Stimulated activated CD8-positive, alpha-beta memory T cell treated with anti-CD3 and anti-CD28 coated beads, Interleukin-4, amount 100 ng/mL, for 1 hour (primary cell): ENCODE measurements at regions not wholly inside any gene's neighbourhood (a gene's known extent, or its start where the extent isn't known, plus 50 kb on each side); places are given as distances from the start of the nearest gene placed in this dataset.
A peak's percentile ranks its signal among the peaks of the same experiment; 100 is the strongest.
"Not testable (repeated sequence)": the region's sequence is repeated elsewhere in the genome, so short reads cannot be mapped to it uniquely, and the experiment has no call there.

ENCODE experiments used
- DNase-seq, 2 donors: peaks; one replicate each; pipeline ENCODE4 v3.0.0-alpha.2; 2020; ENCODE audit warnings: low read depth in 2 of 2, low spot score in 1 of 2

GRCh38 chr12:7591531-7591930 is 74.2 kb downstream of the APOBEC1 start:
- DNase-seq: no peak

GRCh38 chr12:7590085-7590484 is 75.6 kb downstream of the APOBEC1 start:
- not testable (repeated sequence) for DNase-seq

DNA sequence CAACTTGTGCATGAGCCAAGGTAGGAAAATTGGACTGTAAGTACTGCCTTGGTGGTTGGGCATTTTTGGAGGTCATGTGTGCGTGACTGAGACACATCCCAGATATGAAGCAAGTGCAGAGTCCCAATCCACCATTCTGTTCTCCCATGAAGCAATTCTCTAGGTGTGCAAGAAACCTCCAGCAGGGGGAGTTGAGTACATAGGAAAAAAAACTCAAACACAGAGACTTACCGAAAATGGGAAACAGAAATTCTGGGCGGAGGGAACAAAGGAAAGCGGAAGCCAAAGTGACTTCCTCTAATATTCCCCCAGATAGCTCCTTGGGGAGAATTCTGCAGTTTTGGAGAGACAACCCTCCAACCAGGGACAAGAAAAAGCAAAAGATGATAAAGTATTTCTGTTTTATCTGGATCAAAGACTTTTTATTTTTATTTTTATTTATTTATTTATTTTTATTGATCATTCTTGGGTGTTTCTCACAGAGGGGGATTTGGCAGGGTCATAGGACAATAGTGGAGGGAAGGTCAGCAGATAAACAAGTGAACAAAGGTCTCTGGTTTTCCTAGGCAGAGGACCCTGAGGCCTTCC is 76.9 kb downstream of the APOBEC1 start:
- peak in 1 of 2 donors; percentile 6 for DNase-seq

- not testable (repeated sequence) for DNase-seq
Observed at GRCh38 chr12:7584137-7584536, 80.6 kb upstream of the CD163 start.

DNA sequence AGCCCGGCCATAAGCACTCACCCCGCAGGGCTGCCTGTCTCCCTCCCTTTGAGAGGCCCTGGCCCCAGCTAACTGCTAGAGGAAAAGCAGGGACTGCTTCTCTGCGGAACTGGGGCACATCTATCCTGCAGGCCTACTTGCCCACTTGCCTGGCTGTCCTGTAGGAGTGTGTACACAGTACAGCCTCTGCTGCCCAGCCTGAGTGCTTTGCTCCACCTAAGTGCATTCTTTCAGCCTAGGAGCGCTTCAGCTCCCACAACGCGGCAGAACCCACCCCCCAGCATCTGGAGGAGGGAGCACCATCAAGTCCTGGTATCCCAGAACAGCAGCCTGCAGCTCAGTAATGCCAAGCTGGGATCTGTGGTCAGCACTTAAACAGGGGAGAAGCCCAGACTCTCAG is 79.9 kb upstream of the CD163 start:
- DNase-seq: no peak

GRCh38 chr12:7582796-7583195 is 79.2 kb upstream of the CD163 start:
- DNase-seq: no peak

DNA sequence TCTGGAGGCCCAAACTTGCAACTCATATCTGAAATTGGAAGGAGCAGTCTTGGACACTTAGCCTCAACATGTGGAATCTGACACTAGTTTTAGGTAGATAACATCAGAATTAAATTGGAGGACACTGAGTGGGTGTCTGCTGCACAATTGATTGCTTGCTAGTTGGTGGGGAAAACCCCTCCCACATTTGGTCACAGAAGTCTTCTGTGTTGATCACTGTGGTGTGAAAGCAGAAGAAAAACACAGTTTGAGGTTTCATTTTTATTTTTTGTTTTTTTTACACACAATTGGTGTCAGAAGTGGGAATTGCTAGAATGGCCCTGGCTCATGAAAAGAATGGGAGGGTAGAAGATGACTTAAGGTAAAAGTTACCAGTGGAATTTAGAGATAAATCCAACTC is 78.0 kb upstream of the CD163 start:
- no peak for DNase-seq

DNA sequence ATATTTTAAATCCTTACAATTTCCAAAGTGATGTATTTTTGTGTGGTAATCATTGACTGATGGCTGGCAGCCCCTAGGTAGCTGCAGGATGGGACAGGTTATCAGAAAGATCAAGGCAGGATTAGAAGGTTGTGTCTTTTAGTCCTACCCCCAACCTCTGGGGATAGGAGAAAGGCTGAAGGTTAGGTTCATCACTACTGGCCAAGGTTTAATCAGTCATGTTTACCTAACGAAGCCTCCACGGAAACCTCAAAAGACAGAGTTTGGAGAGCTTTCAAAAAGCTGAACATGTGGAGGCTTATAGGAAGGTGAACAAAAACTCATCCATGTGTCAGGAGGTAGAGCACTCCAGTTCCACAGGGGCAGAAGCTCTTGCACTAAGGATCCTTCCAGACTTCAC is 77.5 kb upstream of the CD163 start:
- DNase-seq: no peak

DNA sequence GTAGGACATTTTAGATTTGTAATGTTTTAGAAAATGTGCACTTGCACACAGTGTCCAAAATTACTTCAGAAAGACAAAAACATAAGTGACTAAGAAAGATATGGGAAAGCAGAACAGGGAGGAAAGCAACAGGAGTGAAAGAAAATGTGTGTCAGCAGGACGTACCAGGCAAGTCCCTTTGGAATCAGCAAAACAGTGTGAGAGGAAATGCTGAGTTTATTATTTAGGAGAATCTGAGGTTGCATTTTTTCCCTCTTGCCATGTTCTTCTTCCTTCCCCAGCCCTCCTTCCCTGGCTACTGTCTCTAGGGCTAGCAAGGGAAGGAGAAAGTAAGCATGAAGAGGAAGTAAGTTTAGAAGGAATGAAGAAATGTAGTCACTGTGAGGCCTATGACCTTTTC is 67.7 kb upstream of the CD163 start:
- DNase-seq: no peak

DNA sequence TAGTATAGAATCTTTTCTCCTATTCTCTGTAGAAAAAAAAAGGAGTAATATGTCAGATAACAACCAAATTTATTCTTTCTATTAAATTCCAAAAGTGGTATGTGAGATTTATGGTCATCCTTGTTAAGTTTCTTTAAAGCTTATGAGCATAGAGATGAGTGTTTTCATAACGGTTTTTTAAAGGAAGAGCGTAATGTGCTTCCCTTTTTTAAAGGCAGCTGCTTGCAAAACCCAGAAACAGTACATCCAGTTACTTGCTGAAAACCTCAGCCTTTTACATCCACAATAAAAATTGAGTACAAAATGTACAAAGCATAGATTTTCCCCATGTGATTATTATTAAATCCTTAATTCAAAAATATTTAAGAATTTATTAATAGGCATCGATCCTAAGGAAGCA is 53.6 kb upstream of the CD163 start:
- no peak for DNase-seq

DNA sequence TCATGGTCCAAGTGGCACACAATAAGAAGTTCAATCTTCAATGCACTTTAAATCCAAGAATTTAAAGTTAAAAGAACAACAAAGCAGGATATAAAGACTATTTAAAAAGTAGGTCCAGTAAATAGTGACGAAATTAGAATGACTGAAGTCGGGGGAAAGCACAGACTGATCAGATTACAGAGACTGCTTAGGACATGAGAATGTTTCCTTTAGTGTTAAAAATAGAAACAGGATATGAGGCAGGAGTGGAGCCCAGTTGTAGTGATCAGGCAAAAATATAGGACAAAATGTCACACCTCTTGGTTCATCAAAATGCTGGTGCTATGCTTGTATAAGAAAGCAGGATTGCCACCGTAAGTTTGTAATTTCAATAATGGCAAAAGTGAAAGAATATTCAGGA is 52.2 kb upstream of the CD163 start:
- no peak for DNase-seq

DNA sequence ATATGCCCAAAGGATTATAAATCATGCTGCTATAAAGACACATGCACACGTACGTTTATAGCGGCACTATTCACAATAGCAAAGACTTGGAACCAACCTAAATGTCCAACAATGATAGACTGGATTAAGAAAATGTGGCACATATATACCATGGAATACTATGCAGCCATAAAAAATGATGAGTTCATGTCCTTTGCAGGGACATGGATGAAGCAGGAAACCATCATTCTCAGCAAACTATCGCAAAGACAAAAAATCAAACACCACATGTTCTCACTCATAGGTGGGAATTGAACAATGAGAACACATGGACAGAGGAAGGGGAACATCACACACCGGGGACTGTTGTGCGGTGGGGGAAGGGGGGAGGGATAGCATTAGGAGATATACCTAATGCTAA is 51.3 kb upstream of the CD163 start:
- DNase-seq: not testable (repeated sequence)
